HUDEP-2 (cell line): ENCODE measurements at regions not wholly inside any gene's neighbourhood (a gene's known extent, or its start where the extent isn't known, plus 50 kb on each side); places are given as distances from the start of the nearest gene placed in this dataset.
"Not testable (repeated sequence)": the region's sequence is repeated elsewhere in the genome, so short reads cannot be mapped to it uniquely, and the experiment has no call there.

Experiments
- DNase-seq, 76 experiments: peaks; one replicate each; lab custom pipeline; 2025; ENCODE audit not compliant: unreplicated experiment in 76 of 76; lab: John Stamatoyannopoulos, UW

- DNase-seq = no peak
Observed at GRCh38 chr5:53733853-53734252, 173.4 kb downstream of the NDUFS4 start.

GRCh38 chr5:53738105-53738504, 177.7 kb downstream of the NDUFS4 start:
- DNase-seq = no peak

GRCh38 chr5:53739111-53739510, 178.7 kb downstream of the NDUFS4 start:
- no peak for DNase-seq

GRCh38 chr5:53749621-53750020, 189.2 kb downstream of the NDUFS4 start:
- DNase-seq = no peak

GRCh38 chr5:53752282-53752681, 191.8 kb downstream of the NDUFS4 start:
- not testable (repeated sequence) for DNase-seq

GRCh38 chr5:53766673-53767072, 206.2 kb downstream of the NDUFS4 start:
- DNase-seq = no peak

GRCh38 chr5:53777864-53778618, 217.6 kb downstream of the NDUFS4 start:
- DNase-seq = no peak

- DNase-seq = no peak
Observed at GRCh38 chr5:53779541-53779981, 219.1 kb downstream of the NDUFS4 start.

GRCh38 chr5:53782620-53783019, 222.2 kb downstream of the NDUFS4 start:
- DNase-seq = no peak

- no peak for DNase-seq
Observed at GRCh38 chr5:53783624-53784228, 223.3 kb downstream of the NDUFS4 start.

- DNase-seq = no peak
Observed at GRCh38 chr5:53784596-53784995, 224.2 kb downstream of the NDUFS4 start.

GRCh38 chr5:53785924-53786323, 225.5 kb downstream of the NDUFS4 start:
- no peak for DNase-seq

GRCh38 chr5:53790026-53790425, 229.6 kb downstream of the NDUFS4 start:
- no peak for DNase-seq

- no peak for DNase-seq
Observed at GRCh38 chr5:53792338-53792737, 231.9 kb downstream of the NDUFS4 start.

GRCh38 chr5:53799644-53800043, 239.2 kb downstream of the NDUFS4 start:
- DNase-seq = not testable (repeated sequence)

GRCh38 chr5:53808392-53808791, 248.0 kb downstream of the NDUFS4 start:
- DNase-seq = not testable (repeated sequence)

GRCh38 chr5:53814819-53815218, 254.4 kb downstream of the NDUFS4 start:
- DNase-seq = no peak

- no peak for DNase-seq
Observed at GRCh38 chr5:53815471-53815870, 255.0 kb downstream of the NDUFS4 start.

- no peak for DNase-seq
Observed at GRCh38 chr5:53817183-53817582, 256.7 kb downstream of the NDUFS4 start.

GRCh38 chr5:53819482-53819881, 259.0 kb downstream of the NDUFS4 start:
- DNase-seq = peak in 1 of 76 experiments; percentile 6

GRCh38 chr5:53820119-53820801, 259.8 kb downstream of the NDUFS4 start:
- no peak for DNase-seq

- DNase-seq = no peak
Observed at GRCh38 chr5:53820802-53821171, 260.3 kb downstream of the NDUFS4 start.
